ENCODE measurements at regions not wholly inside any gene's neighbourhood (a gene's known extent, or its start where the extent isn't known, plus 50 kb on each side); places are given as distances from the start of the nearest gene placed in this dataset.

- no peak for TF ChIP-seq TCF12 (IDR thresholded peaks at IDR 0.05)
- no peak for TF ChIP-seq CTCF (IDR thresholded peaks at IDR 0.05)
- TF ChIP-seq MEF2A (IDR thresholded peaks at IDR 0.05; ENCODE audit: borderline replicate concordance, low read depth), result no peak
- no peak for TF ChIP-seq POLR2AphosphoS5 (IDR thresholded peaks at IDR 0.05; ENCODE audit: low read depth, low read length)
- no peak for TF ChIP-seq USF2 (IDR thresholded peaks at IDR 0.05; ENCODE audit: borderline replicate concordance, low read depth, low read length)
- TF ChIP-seq USF1 (IDR thresholded peaks at IDR 0.05; ENCODE audit: borderline replicate concordance, low read depth), result no peak
- TF ChIP-seq MXI1 (IDR thresholded peaks at IDR 0.05; ENCODE audit: low read depth, low read length), result no peak
- no peak for TF ChIP-seq EP300 (IDR thresholded peaks at IDR 0.05; ENCODE audit: borderline replicate concordance in 1 of 2, low read depth in 1 of 2, low read length in 1 of 2)
- no peak for TF ChIP-seq CHD2 (IDR thresholded peaks at IDR 0.05; ENCODE audit: low read length, partially characterized antibody)
- no peak for TF ChIP-seq IRF3 (IDR thresholded peaks at IDR 0.05; ENCODE audit: low read depth, low read length)
- TF ChIP-seq RFX5 (IDR thresholded peaks at IDR 0.05; ENCODE audit: low read length), result no peak
- no peak for TF ChIP-seq TEAD4 (IDR thresholded peaks at IDR 0.05; ENCODE audit: borderline replicate concordance, insufficient read depth)
- TF ChIP-seq RXRA (IDR thresholded peaks at IDR 0.05; ENCODE audit: borderline replicate concordance, low read depth), result no peak
- TF ChIP-seq GABPA (IDR thresholded peaks at IDR 0.05; ENCODE audit: low read depth), result no peak
These were observed 129.8 kb upstream of the UQCRFS1 start for GRCh38 chr19:29342721-29343120.

All from SK-N-SH (cell line).